Activated naive CD4-positive, alpha-beta T cell treated with anti-CD3 and anti-CD28 coated beads, Interleukin-2, amount 50 U/mL, for 72 hours (primary cell): ENCODE measurements at regions not wholly inside any gene's neighbourhood (a gene's known extent, or its start where the extent isn't known, plus 50 kb on each side); places are given as distances from the start of the nearest gene placed in this dataset.

Experiments
- ATAC-seq, 2 donors: fragments of 150-1000 bp; cut with Tn5 transposase; 2 replicates each; pipeline ENCODE4 v1.10.0; 2021; ENCODE audit warnings: mild to moderate bottlenecking in 2 of 2, moderate library complexity in 2 of 2
- DNase-seq, 2 donors: peaks; one replicate each; pipeline ENCODE4 v3.0.0; 2021 to 2022; ENCODE audit warnings: low spot score in 2 of 2
- H3K27ac Mint-ChIP-seq, 2 donors: one replicate each; pipeline ENCODE4 v1.8.0; 2022; ENCODE audit warnings: mild to moderate bottlenecking in 2 of 2, mixed read lengths in 2 of 2
- H3K36me3 Mint-ChIP-seq, 2 donors: one replicate each; pipeline ENCODE4 v1.8.0; 2022; ENCODE audit warnings: mixed read lengths in 2 of 2
- H3K9me3 Mint-ChIP-seq, 2 donors: one replicate each; pipeline ENCODE4 v1.8.0; 2022; ENCODE audit warnings: mixed read lengths in 2 of 2

GRCh38 chr11:105298174-105298573 lies 158.6 kb upstream of the CARD18 start:
- peak overlapping the region in 1 of 2 donors; percentile 88 for H3K27ac Mint-ChIP-seq
- peaks cover 0 to 16% of the 10 kb centered on the region in 2 donors for H3K9me3 Mint-ChIP-seq
- peaks cover 0 to 17% of the 10 kb centered on the region in 2 donors for H3K36me3 Mint-ChIP-seq
- ATAC-seq (peak in 1 of 2 donors; percentile 52), DNase-seq (no peak)

GRCh38 chr11:105297463-105297862 lies 157.9 kb upstream of the CARD18 start:
- H3K27ac Mint-ChIP-seq: peak overlapping the region; percentile 58 to 65
- H3K36me3 Mint-ChIP-seq: peaks cover 0 to 17% of the 10 kb centered on the region in 2 donors
- peaks cover 0 to 12% of the 10 kb centered on the region in 2 donors for H3K9me3 Mint-ChIP-seq
- DNase-seq (no peak), ATAC-seq (peak; percentile 66 to 94)

- ATAC-seq: no peak
- no peak for DNase-seq
- H3K9me3 Mint-ChIP-seq: peaks cover 0 to 12% of the 10 kb centered on the region in 2 donors
- H3K36me3 Mint-ChIP-seq: peaks cover 0 to 17% of the 10 kb centered on the region in 2 donors
- H3K27ac Mint-ChIP-seq: peak overlapping the region in 1 of 2 donors; percentile 65
These were observed 157.2 kb upstream of the CARD18 start for GRCh38 chr11:105296806-105297205.

- no peak for ATAC-seq
- Mint-ChIP-seq H3K9me3 (peaks cover 0 to 12% of the 10 kb centered on the region in 2 donors), H3K27ac (no peak overlapping the region), H3K36me3 (peaks cover 0 to 17% of the 10 kb centered on the region in 2 donors)
- no peak for DNase-seq
These were observed 156.8 kb upstream of the CARD18 start for GRCh38 chr11:105296386-105296785.

GRCh38 chr11:105282658-105283057 lies 143.1 kb upstream of the CARD18 start:
- Mint-ChIP-seq H3K27ac (no peak overlapping the region), H3K9me3 (no peaks in the 10 kb centered on the region), H3K36me3 (no peaks in the 10 kb centered on the region)
- DNase-seq: no peak
- no peak for ATAC-seq

- DNase-seq (no peak), ATAC-seq (no peak)
- Mint-ChIP-seq H3K9me3 (no peaks in the 10 kb centered on the region), H3K36me3 (no peaks in the 10 kb centered on the region), H3K27ac (no peak overlapping the region)
These were observed 135.1 kb upstream of the CARD18 start for GRCh38 chr11:105274631-105275030.

- Mint-ChIP-seq H3K36me3 (no peaks in the 10 kb centered on the region), H3K27ac (no peak overlapping the region), H3K9me3 (no peaks in the 10 kb centered on the region)
- ATAC-seq (no peak), DNase-seq (no peak)
These were observed 134.2 kb upstream of the CARD18 start for GRCh38 chr11:105273660-105274280.

GRCh38 chr11:105269862-105270261 lies 130.3 kb upstream of the CARD18 start:
- DNase-seq (no peak), ATAC-seq (no peak)
- H3K36me3 Mint-ChIP-seq: no peaks in the 10 kb centered on the region
- no peaks in the 10 kb centered on the region for H3K9me3 Mint-ChIP-seq
- no peak overlapping the region for H3K27ac Mint-ChIP-seq

GRCh38 chr11:105268404-105269062 lies 129.0 kb upstream of the CARD18 start:
- no peak for ATAC-seq
- Mint-ChIP-seq H3K27ac (no peak overlapping the region), H3K36me3 (no peaks in the 10 kb centered on the region), H3K9me3 (no peaks in the 10 kb centered on the region)
- no peak for DNase-seq

- Mint-ChIP-seq H3K36me3 (no peaks in the 10 kb centered on the region), H3K27ac (no peak overlapping the region), H3K9me3 (no peaks in the 10 kb centered on the region)
- DNase-seq: no peak
- peak in 1 of 2 donors; percentile 72 for ATAC-seq
These were observed 126.3 kb upstream of the CARD18 start for GRCh38 chr11:105265845-105266244.

GRCh38 chr11:105260976-105261375 lies 121.4 kb upstream of the CARD18 start:
- no peaks in the 10 kb centered on the region for H3K9me3 Mint-ChIP-seq
- ATAC-seq: no peak

GRCh38 chr11:105245781-105246315 lies 106.3 kb upstream of the CARD18 start:
- Mint-ChIP-seq H3K36me3 (no peaks in the 10 kb centered on the region), H3K27ac (no peak overlapping the region), H3K9me3 (no peaks in the 10 kb centered on the region)
- no peak for DNase-seq
- ATAC-seq: no peak

More at GRCh38 chr11:105260976-105261375, 121.4 kb upstream of the CARD18 start:
- no peaks in the 10 kb centered on the region for H3K36me3 Mint-ChIP-seq
- no peak overlapping the region for H3K27ac Mint-ChIP-seq
- DNase-seq: no peak

- Mint-ChIP-seq H3K9me3 (no peaks in the 10 kb centered on the region), H3K27ac (no peak overlapping the region), H3K36me3 (no peaks in the 10 kb centered on the region)
- ATAC-seq (no peak), DNase-seq (no peak)
These were observed 104.7 kb upstream of the CARD18 start for GRCh38 chr11:105244160-105244825.

GRCh38 chr11:105241136-105241535 lies 101.6 kb upstream of the CARD18 start:
- Mint-ChIP-seq H3K9me3 (no peaks in the 10 kb centered on the region), H3K27ac (no peak overlapping the region), H3K36me3 (no peaks in the 10 kb centered on the region)
- ATAC-seq (no peak), DNase-seq (no peak)

- no peaks in the 10 kb centered on the region for H3K36me3 Mint-ChIP-seq
- no peak for DNase-seq
- no peak for ATAC-seq
- H3K27ac Mint-ChIP-seq: no peak overlapping the region
- H3K9me3 Mint-ChIP-seq: no peaks in the 10 kb centered on the region
These were observed 97.1 kb upstream of the CARD18 start for GRCh38 chr11:105236664-105237063.

GRCh38 chr11:105233285-105233684 lies 93.7 kb upstream of the CARD18 start:
- H3K27ac Mint-ChIP-seq: no peak overlapping the region
- DNase-seq (no peak), ATAC-seq (no peak)
- no peaks in the 10 kb centered on the region for H3K9me3 Mint-ChIP-seq
- no peaks in the 10 kb centered on the region for H3K36me3 Mint-ChIP-seq

- Mint-ChIP-seq H3K9me3 (no peaks in the 10 kb centered on the region), H3K27ac (no peak overlapping the region), H3K36me3 (no peaks in the 10 kb centered on the region)
- DNase-seq (no peak), ATAC-seq (no peak)
These were observed 92.5 kb upstream of the CARD18 start for GRCh38 chr11:105232021-105232420.
